ENCODE measurements at regions not wholly inside any gene's neighbourhood (a gene's known extent, or its start where the extent isn't known, plus 50 kb on each side); places are given as distances from the start of the nearest gene placed in this dataset.
"Not testable (repeated sequence)": the region's sequence is repeated elsewhere in the genome, so short reads cannot be mapped to it uniquely, and the experiment has no call there.

GRCh38 chr3:6367171-6367570, 493.7 kb upstream of the GRM7 start:
- DNase-seq = no peak

- no peak for DNase-seq
Observed at GRCh38 chr3:6392123-6392522, 468.8 kb upstream of the GRM7 start.

GRCh38 chr3:6394944-6395343, 466.0 kb upstream of the GRM7 start:
- no peak for DNase-seq

GRCh38 chr3:6396631-6397030, 464.3 kb upstream of the GRM7 start:
- no peak for DNase-seq

- not testable (repeated sequence) for DNase-seq
Observed at GRCh38 chr3:6402666-6403065, 458.2 kb upstream of the GRM7 start.

GRCh38 chr3:6406923-6407322, 454.0 kb upstream of the GRM7 start:
- not testable (repeated sequence) for DNase-seq

- no peak for DNase-seq
Observed at GRCh38 chr3:6416049-6416661, 444.8 kb upstream of the GRM7 start.

- DNase-seq = no peak
Observed at GRCh38 chr3:6417174-6417573, 443.7 kb upstream of the GRM7 start.

- DNase-seq = no peak
Observed at GRCh38 chr3:6418485-6418884, 442.4 kb upstream of the GRM7 start.

GRCh38 chr3:6421666-6422445, 439.1 kb upstream of the GRM7 start:
- no peak for DNase-seq

- no peak for DNase-seq
Observed at GRCh38 chr3:6425289-6425820, 435.6 kb upstream of the GRM7 start.

GRCh38 chr3:6428276-6428675, 432.6 kb upstream of the GRM7 start:
- not testable (repeated sequence) for DNase-seq

- DNase-seq = no peak
Observed at GRCh38 chr3:6435951-6436350, 425.0 kb upstream of the GRM7 start.

GRCh38 chr3:6437631-6438030, 423.3 kb upstream of the GRM7 start:
- DNase-seq = no peak

GRCh38 chr3:6438031-6438430, 422.9 kb upstream of the GRM7 start:
- DNase-seq = no peak

GRCh38 chr3:6439226-6439625, 421.7 kb upstream of the GRM7 start:
- no peak for DNase-seq

- no peak for DNase-seq
Observed at GRCh38 chr3:6439824-6440223, 421.1 kb upstream of the GRM7 start.

GRCh38 chr3:6444888-6445658, 415.8 kb upstream of the GRM7 start:
- DNase-seq = no peak

- no peak for DNase-seq
Observed at GRCh38 chr3:6447166-6447801, 413.6 kb upstream of the GRM7 start.

GRCh38 chr3:6448011-6448410, 412.9 kb upstream of the GRM7 start:
- no peak for DNase-seq

GRCh38 chr3:6449099-6449498, 411.8 kb upstream of the GRM7 start:
- no peak for DNase-seq

- DNase-seq = no peak
Observed at GRCh38 chr3:6452974-6453373, 407.9 kb upstream of the GRM7 start.

- DNase-seq = no peak
Observed at GRCh38 chr3:6455031-6455430, 405.9 kb upstream of the GRM7 start.

Measured in NCI-H1436 (cell line).